GM23338 (cell line): ENCODE measurements at regions not wholly inside any gene's neighbourhood (a gene's known extent, or its start where the extent isn't known, plus 50 kb on each side); places are given as distances from the start of the nearest gene placed in this dataset.

Experiments used
- EZH2 ChIP-seq: fragments of 200-600 bp; sonication (generic); IDR thresholded peaks from one replicate; pipeline ENCODE4 v1.8.0; 2017; ENCODE audit warnings: antibody characterized with exemption, mild to moderate bottlenecking, low read depth; ENCODE audit not compliant: unreplicated experiment
- EZH2phosphoT487 ChIP-seq: fragments of 200-600 bp; sonication (generic); IDR thresholded peaks from one replicate; pipeline ENCODE4 v1.8.1; 2018; ENCODE audit warnings: antibody characterized with exemption; ENCODE audit not compliant: unreplicated experiment
- JUNB ChIP-seq: IDR thresholded peaks from one replicate; pipeline ENCODE4 v1.6.1; 2016; ENCODE audit warnings: antibody characterized with exemption; ENCODE audit not compliant: unreplicated experiment
- POLR2AphosphoS5 ChIP-seq: IDR thresholded peaks from 2 replicates; pipeline ENCODE4 v1.6.1; 2016; ENCODE audit warnings: antibody characterized with exemption, low read depth
- ZNF114 ChIP-seq: fragments of 250-450 bp; sonication (Bioruptor Pico); IDR thresholded peaks from 2 replicates; pipeline ENCODE4 v1.5.0; 2020; ENCODE audit warnings: mild to moderate bottlenecking, moderate library complexity
- ZNF331 ChIP-seq: fragments of 250-450 bp; sonication (Bioruptor Pico); IDR thresholded peaks from 2 replicates; pipeline ENCODE4 v1.5.0; 2020; ENCODE audit warnings: low read depth, mild to moderate bottlenecking, moderate library complexity
- TF ChIP-seq, protein P1 (sequence below), 2 experiments: fragments of 200-600 bp in 1 of 2; sonication (generic) in 1 of 2; conservative IDR thresholded peaks; 2 replicates each; pipeline versions ENCODE4 v1.5.1 to v1.6.1; 2016 to 2017; ENCODE audit warnings: antibody characterized with exemption in 2 of 2, low read depth in 2 of 2, mild to moderate bottlenecking in 2 of 2, moderate library complexity in 1 of 2
- TF ChIP-seq, protein P2 (sequence below): IDR thresholded peaks from one replicate; pipeline ENCODE4 v1.6.1; 2018; ENCODE audit warnings: antibody characterized with exemption; ENCODE audit not compliant: unreplicated experiment

DNA sequence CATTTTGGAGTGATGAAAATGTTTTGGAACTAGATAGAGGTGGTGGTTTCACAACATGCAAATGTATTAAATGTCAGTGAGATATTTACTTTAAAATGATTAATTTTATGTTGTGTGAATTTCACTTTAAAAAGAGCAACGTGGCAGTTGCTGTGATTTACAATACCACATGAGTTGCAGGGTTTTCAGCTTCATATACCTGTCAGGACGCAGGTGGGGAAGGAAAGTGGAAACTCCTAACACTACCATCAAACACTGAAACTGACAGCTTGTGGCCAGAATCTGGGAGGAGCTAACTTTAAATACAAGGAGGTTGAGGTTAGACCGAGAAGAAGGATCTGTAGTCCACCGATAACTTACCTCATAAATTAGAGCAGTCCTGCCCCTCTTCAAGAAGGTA, 168.9 kb upstream of the TMEM72 start:
- TF ChIP-seq, protein P1, sequence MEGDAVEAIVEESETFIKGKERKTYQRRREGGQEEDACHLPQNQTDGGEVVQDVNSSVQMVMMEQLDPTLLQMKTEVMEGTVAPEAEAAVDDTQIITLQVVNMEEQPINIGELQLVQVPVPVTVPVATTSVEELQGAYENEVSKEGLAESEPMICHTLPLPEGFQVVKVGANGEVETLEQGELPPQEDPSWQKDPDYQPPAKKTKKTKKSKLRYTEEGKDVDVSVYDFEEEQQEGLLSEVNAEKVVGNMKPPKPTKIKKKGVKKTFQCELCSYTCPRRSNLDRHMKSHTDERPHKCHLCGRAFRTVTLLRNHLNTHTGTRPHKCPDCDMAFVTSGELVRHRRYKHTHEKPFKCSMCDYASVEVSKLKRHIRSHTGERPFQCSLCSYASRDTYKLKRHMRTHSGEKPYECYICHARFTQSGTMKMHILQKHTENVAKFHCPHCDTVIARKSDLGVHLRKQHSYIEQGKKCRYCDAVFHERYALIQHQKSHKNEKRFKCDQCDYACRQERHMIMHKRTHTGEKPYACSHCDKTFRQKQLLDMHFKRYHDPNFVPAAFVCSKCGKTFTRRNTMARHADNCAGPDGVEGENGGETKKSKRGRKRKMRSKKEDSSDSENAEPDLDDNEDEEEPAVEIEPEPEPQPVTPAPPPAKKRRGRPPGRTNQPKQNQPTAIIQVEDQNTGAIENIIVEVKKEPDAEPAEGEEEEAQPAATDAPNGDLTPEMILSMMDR (conservative IDR thresholded peaks at IDR 0.05; ENCODE audit: low read depth in 2 of 2), result no peak
- TF ChIP-seq EZH2 (no peak), JUNB (no peak), EZH2phosphoT487 (no peak), POLR2AphosphoS5 (no peak), ZNF331 (no peak), ZNF114 (CRISPR knock-in tag) (no peak)
- TF ChIP-seq, protein P2, sequence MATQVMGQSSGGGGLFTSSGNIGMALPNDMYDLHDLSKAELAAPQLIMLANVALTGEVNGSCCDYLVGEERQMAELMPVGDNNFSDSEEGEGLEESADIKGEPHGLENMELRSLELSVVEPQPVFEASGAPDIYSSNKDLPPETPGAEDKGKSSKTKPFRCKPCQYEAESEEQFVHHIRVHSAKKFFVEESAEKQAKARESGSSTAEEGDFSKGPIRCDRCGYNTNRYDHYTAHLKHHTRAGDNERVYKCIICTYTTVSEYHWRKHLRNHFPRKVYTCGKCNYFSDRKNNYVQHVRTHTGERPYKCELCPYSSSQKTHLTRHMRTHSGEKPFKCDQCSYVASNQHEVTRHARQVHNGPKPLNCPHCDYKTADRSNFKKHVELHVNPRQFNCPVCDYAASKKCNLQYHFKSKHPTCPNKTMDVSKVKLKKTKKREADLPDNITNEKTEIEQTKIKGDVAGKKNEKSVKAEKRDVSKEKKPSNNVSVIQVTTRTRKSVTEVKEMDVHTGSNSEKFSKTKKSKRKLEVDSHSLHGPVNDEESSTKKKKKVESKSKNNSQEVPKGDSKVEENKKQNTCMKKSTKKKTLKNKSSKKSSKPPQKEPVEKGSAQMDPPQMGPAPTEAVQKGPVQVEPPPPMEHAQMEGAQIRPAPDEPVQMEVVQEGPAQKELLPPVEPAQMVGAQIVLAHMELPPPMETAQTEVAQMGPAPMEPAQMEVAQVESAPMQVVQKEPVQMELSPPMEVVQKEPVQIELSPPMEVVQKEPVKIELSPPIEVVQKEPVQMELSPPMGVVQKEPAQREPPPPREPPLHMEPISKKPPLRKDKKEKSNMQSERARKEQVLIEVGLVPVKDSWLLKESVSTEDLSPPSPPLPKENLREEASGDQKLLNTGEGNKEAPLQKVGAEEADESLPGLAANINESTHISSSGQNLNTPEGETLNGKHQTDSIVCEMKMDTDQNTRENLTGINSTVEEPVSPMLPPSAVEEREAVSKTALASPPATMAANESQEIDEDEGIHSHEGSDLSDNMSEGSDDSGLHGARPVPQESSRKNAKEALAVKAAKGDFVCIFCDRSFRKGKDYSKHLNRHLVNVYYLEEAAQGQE, result no peak
